ENCODE measurements at regions not wholly inside any gene's neighbourhood (a gene's known extent, or its start where the extent isn't known, plus 50 kb on each side); places are given as distances from the start of the nearest gene placed in this dataset.
A peak's percentile ranks its signal among the peaks of the same experiment; 100 is the strongest.
"Not testable (repeated sequence)": the region's sequence is repeated elsewhere in the genome, so short reads cannot be mapped to it uniquely, and the experiment has no call there.

- no peak for DNase-seq
Measured at GRCh38 chr7:113207441-113207840, 89.1 kb upstream of the SMIM30 start.

DNA sequence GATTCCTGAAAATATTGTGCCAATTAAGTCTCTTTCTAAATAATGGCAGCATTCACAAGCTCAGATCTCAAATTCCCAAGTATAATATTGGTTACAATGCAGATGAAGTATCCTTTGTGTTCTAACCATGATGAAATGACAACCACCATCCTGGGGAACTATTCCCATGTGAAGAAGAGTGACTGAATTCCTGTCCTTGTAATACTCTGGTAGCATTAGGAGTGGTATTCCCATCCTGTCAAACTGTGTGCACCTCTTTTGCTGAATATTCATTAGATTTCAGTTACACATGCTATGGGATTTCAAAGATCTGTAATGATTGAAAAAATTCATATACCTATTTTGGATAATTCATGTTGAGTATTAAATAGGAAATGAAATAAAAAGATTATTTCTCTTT is 86.1 kb upstream of the SMIM30 start:
- DNase-seq: no peak

GRCh38 chr7:113202284-113202683 is 83.9 kb upstream of the SMIM30 start:
- no peak for DNase-seq

- no peak for DNase-seq
Measured at GRCh38 chr7:113200281-113200680, 81.9 kb upstream of the SMIM30 start.

DNA sequence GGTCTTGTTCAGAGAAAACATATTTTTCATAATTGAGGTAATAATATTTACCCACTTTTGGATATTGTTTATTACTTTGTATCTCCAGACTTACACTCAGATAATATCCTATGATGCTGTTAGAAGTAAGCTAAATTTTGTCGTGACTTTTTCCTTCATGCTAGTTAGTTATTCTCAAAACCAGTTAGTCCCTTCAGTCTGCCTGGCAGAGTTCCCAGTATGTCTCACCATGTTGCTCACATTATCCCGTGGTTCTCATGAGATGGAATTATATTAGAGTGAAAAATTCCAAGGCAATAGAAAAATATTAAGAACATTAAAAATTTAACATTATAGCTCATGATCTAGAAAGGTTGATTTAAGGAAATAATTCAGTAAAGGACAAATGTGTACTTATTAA is 81.5 kb upstream of the SMIM30 start:
- no peak for DNase-seq

GRCh38 chr7:113199136-113199535 is 80.8 kb upstream of the SMIM30 start:
- DNase-seq: peak; percentile 71

DNA sequence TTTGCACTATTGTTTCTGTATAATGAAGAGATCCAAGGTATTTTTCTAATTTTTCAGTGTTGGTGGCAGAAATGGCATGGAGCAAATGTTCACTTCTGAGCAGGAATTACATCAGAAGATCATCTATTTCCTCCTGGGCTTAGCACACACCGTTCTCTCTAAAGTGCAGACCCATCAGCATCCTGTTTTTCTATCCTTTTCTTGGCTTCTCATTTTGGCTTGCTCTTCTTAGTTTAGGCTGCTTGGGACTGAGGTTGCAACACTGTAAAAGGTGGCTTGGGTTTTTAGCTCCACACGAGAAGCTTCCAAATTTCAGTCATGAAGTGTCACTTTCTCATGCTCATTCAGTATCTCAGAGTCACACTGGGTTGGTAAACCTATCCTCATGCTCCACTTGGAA is 79.9 kb upstream of the SMIM30 start:
- no peak for DNase-seq

DNA sequence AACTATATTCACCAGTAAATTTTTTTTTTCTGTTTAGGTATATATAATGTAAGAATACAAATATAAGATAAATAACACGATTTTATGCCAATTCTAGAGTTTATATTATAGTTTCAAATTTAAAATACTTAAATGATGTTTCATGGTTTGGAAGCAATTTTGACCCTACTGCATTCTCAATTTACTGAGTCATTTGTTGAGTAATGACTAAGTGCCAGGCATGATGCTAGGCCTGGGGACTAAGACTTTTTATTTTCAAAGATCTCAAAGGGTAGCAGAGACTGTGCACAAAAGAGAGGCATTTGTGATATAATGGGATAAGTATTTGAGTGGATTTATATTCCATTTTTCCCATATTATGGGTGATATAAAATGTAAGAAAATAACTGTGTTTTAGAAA is 78.9 kb upstream of the SMIM30 start:
- DNase-seq: no peak

GRCh38 chr7:113188396-113188795 is 70.0 kb upstream of the SMIM30 start:
- DNase-seq: no peak

GRCh38 chr7:113179313-113179712 is 61.0 kb upstream of the SMIM30 start:
- DNase-seq: no peak

- DNase-seq: no peak
Measured at GRCh38 chr7:113176836-113177235, 58.5 kb upstream of the SMIM30 start.

- not testable (repeated sequence) for DNase-seq
Measured at GRCh38 chr7:113176180-113176579, 57.8 kb upstream of the SMIM30 start.

GRCh38 chr7:113175525-113176104 is 57.3 kb upstream of the SMIM30 start:
- no peak for DNase-seq

- no peak for DNase-seq
Measured at GRCh38 chr7:113172726-113173125, 54.4 kb upstream of the SMIM30 start.

- DNase-seq: no peak
Measured at GRCh38 chr7:113170591-113170990, 52.2 kb upstream of the SMIM30 start.
